ENCODE measurements at regions not wholly inside any gene's neighbourhood (a gene's known extent, or its start where the extent isn't known, plus 50 kb on each side); places are given as distances from the start of the nearest gene placed in this dataset.

- Histone ChIP-seq H4K20me1 (ENCODE audit: control insufficient read depth, insufficient read depth, low read depth, low read length) (no peaks in the 10 kb centered on the region), H3K4me3 (ENCODE audit: low read length) (no peak overlapping the region), H3K4me2 (ENCODE audit: low read length) (no peak overlapping the region), H3K9me3 (ENCODE audit: control insufficient read depth, insufficient read depth, low read length) (peaks cover 16% of the 10 kb centered on the region), H3K4me1 (ENCODE audit: control insufficient read depth, low read length) (no peaks in the 10 kb centered on the region), H3K27ac (ENCODE audit: low read depth, low read length) (no peak overlapping the region), H3K36me3 (ENCODE audit: control insufficient read depth, low read length) (no peaks in the 10 kb centered on the region), H3K27me3 (ENCODE audit: control insufficient read depth, low read length) (no peaks in the 10 kb centered on the region), H3F3A (ENCODE audit: control insufficient read depth, insufficient read depth) (no peaks in the 10 kb centered on the region), H3K9me2 (replicated peaks; ENCODE audit: control insufficient read depth, low read length) (no peaks in the 10 kb centered on the region), H3K79me2 (ENCODE audit: control insufficient read depth, low read length) (no peaks in the 10 kb centered on the region)
- TF ChIP-seq EZH2phosphoT487 (IDR thresholded peaks at IDR 0.05; ENCODE audit: borderline replicate concordance, low read length) (no peak), CTCF (IDR thresholded peaks at IDR 0.05; ENCODE audit: low read depth, low read length, poor library complexity, severe bottlenecking) (no peak)
These were observed 101.6 kb upstream of the APC start for GRCh38 chr5:112635771-112636731.

GRCh38 chr5:112636751-112637150, 100.9 kb upstream of the APC start:
- no peaks in the 10 kb centered on the region for H3K79me2 ChIP-seq (ENCODE audit: control insufficient read depth, low read length)
- no peaks in the 10 kb centered on the region for H3K9me2 ChIP-seq (replicated peaks; ENCODE audit: control insufficient read depth, low read length)
- H3K36me3 ChIP-seq (ENCODE audit: control insufficient read depth, low read length), result no peaks in the 10 kb centered on the region
- no peak overlapping the region for H3K4me2 ChIP-seq (ENCODE audit: low read length)
- no peaks in the 10 kb centered on the region for H4K20me1 ChIP-seq (ENCODE audit: control insufficient read depth, insufficient read depth, low read depth, low read length)
- H3K9me3 ChIP-seq (ENCODE audit: control insufficient read depth, insufficient read depth, low read length), result peaks cover 16% of the 10 kb centered on the region
- no peak overlapping the region for H3K27ac ChIP-seq (ENCODE audit: low read depth, low read length)
- TF ChIP-seq EZH2phosphoT487 (IDR thresholded peaks at IDR 0.05; ENCODE audit: borderline replicate concordance, low read length) (no peak), CTCF (IDR thresholded peaks at IDR 0.05; ENCODE audit: low read depth, low read length, poor library complexity, severe bottlenecking) (no peak)
- H3K27me3 ChIP-seq (ENCODE audit: control insufficient read depth, low read length), result no peaks in the 10 kb centered on the region
- no peaks in the 10 kb centered on the region for H3F3A ChIP-seq (ENCODE audit: control insufficient read depth, insufficient read depth)
- no peaks in the 10 kb centered on the region for H3K4me1 ChIP-seq (ENCODE audit: control insufficient read depth, low read length)
- no peak overlapping the region for H3K4me3 ChIP-seq (ENCODE audit: low read length)

DNA sequence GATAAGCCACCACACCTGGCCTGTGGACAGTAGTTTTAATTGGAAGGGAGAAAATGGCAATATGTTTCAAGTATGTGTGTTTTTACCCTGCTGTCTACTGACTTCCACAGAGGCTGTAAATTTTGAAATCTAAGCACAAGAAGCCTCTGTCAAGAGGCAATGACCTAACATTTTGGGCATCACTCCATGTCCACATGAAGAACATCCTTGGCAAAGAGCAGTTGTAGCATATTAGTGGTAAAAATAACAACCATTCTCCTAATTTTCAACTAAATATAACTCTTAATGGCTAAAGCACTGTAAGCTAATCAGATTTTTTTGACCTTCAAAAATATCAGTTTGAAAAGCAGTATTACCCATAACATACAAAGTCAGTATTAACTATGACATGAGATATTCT, 100.3 kb upstream of the APC start:
- Histone ChIP-seq H3K4me1 (ENCODE audit: control insufficient read depth, low read length) (no peaks in the 10 kb centered on the region), H3K9me2 (replicated peaks; ENCODE audit: control insufficient read depth, low read length) (no peaks in the 10 kb centered on the region), H3K27ac (ENCODE audit: low read depth, low read length) (no peak overlapping the region), H3K4me3 (ENCODE audit: low read length) (no peak overlapping the region), H3K27me3 (ENCODE audit: control insufficient read depth, low read length) (no peaks in the 10 kb centered on the region), H3K79me2 (ENCODE audit: control insufficient read depth, low read length) (no peaks in the 10 kb centered on the region), H4K20me1 (ENCODE audit: control insufficient read depth, insufficient read depth, low read depth, low read length) (no peaks in the 10 kb centered on the region), H3F3A (ENCODE audit: control insufficient read depth, insufficient read depth) (no peaks in the 10 kb centered on the region), H3K36me3 (ENCODE audit: control insufficient read depth, low read length) (no peaks in the 10 kb centered on the region), H3K4me2 (ENCODE audit: low read length) (no peak overlapping the region), H3K9me3 (ENCODE audit: control insufficient read depth, insufficient read depth, low read length) (peaks cover 12% of the 10 kb centered on the region)
- no peak for TF ChIP-seq EZH2phosphoT487 (IDR thresholded peaks at IDR 0.05; ENCODE audit: borderline replicate concordance, low read length)
- no peak for TF ChIP-seq CTCF (IDR thresholded peaks at IDR 0.05; ENCODE audit: low read depth, low read length, poor library complexity, severe bottlenecking)
